LNCAP (cell line): ENCODE measurements at regions not wholly inside any gene's neighbourhood (a gene's known extent, or its start where the extent isn't known, plus 50 kb on each side); places are given as distances from the start of the nearest gene placed in this dataset.

Experiments used
- CTCF ChIP-seq: fragments of 450-650 bp; IDR thresholded peaks from 2 replicates; pipeline ENCODE4 v1.5.1; 2017; ENCODE audit warnings: mild to moderate bottlenecking

GRCh38 chr11:95339086-95339901 is 108.3 kb upstream of the SESN3 start:
- TF ChIP-seq CTCF = no peak

DNA sequence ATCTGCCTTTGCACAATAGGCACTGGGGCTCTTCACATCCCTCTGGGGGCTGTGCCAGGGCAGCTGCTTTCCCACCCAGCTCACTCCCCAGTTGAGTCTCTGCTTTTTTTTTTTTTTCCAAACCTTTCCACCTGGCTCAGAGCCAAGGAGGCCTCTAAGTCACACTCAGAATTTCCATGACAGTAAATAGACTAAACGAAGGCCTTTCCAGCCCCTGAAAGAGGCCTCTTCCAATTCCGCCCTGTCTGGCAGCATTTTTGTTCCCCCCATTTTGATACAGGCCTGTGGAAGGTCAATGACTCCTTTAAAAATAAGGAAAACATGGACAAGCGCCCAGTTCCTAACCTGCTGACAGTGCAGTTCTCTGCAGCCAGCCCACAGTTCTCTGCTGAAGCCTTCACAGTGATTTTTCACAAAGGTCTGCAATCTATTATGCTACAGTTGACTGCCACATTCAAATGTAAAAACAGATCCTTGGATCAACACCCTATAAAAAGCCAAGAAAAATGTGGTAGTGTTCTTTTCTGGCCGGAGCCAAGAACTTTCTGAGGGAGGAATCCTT is 107.5 kb upstream of the SESN3 start:
- no peak for TF ChIP-seq CTCF

GRCh38 chr11:95337972-95338429 is 107.0 kb upstream of the SESN3 start:
- no peak for TF ChIP-seq CTCF

GRCh38 chr11:95337175-95337957 is 106.4 kb upstream of the SESN3 start:
- TF ChIP-seq CTCF = no peak

- no peak for TF ChIP-seq CTCF
Observed at GRCh38 chr11:95335989-95336388, 105.0 kb upstream of the SESN3 start.

GRCh38 chr11:95331161-95331560 is 100.2 kb upstream of the SESN3 start:
- TF ChIP-seq CTCF = no peak

DNA sequence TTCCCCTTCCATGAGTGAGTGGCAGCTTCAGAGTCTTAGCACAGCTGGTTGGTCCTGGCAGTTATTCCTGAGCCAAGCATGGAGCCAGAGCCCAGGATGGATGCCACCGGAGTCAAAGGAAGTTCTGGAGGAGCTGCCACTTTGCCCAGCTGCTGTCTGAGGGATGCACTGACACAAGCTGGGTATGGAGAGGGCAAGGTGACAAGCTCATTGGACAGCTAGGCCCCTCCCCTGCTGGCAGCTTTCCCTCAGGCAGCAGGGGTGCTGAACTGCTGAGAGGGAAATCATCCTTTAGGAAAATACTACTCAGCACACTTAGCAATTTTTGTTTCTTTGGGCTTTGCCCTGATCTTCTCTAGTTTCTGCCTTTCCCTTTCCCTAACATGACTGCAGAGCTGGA is 99.3 kb upstream of the SESN3 start:
- no peak for TF ChIP-seq CTCF
